ENCODE measurements at regions not wholly inside any gene's neighbourhood (a gene's known extent, or its start where the extent isn't known, plus 50 kb on each side); places are given as distances from the start of the nearest gene placed in this dataset.

DNA sequence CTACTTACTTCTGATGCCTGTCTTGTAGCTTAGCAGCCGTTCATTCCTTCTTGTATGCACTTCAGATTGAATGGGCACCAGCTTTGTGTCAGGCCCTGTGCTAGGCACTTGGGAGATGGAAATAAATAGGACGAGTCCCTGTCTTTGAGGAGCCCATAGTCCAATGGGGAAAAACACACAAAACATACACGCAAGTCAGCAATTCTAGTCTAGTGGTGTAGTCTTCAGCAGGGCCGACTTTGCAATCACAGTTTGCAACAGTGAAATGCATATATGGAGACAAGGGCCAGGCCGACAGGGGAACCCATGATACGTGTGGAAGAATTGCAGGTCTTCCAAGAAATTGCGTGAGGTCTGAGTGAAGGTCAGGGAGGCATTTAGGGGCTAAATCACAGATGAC, 262.6 kb downstream of the MAF start:
- TF ChIP-seq, protein P1, sequence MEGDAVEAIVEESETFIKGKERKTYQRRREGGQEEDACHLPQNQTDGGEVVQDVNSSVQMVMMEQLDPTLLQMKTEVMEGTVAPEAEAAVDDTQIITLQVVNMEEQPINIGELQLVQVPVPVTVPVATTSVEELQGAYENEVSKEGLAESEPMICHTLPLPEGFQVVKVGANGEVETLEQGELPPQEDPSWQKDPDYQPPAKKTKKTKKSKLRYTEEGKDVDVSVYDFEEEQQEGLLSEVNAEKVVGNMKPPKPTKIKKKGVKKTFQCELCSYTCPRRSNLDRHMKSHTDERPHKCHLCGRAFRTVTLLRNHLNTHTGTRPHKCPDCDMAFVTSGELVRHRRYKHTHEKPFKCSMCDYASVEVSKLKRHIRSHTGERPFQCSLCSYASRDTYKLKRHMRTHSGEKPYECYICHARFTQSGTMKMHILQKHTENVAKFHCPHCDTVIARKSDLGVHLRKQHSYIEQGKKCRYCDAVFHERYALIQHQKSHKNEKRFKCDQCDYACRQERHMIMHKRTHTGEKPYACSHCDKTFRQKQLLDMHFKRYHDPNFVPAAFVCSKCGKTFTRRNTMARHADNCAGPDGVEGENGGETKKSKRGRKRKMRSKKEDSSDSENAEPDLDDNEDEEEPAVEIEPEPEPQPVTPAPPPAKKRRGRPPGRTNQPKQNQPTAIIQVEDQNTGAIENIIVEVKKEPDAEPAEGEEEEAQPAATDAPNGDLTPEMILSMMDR (IDR thresholded peaks at IDR 0.05), result no peak
- TF ChIP-seq POLR2A (IDR thresholded peaks at IDR 0.05), result no peak
